Keratinocyte (primary cell): ENCODE measurements at regions not wholly inside any gene's neighbourhood (a gene's known extent, or its start where the extent isn't known, plus 50 kb on each side); places are given as distances from the start of the nearest gene placed in this dataset.

Experiments used
- DNase-seq: peaks from one replicate; pipeline ENCODE4 v3.0.0-alpha.2; 2011; ENCODE audit warnings: low read depth, missing footprints, low spot score
- FAIRE-seq: peaks from 2 replicates; lab custom pipeline; 2011; peaks lifted over from hg19 to GRCh38; lab: Jason Lieb, UNC
- H2AFZ ChIP-seq: 2 replicates; pipeline ENCODE4 v1.6.0; 2012; ENCODE audit warnings: low read length, control low read depth, inconsistent platforms; ENCODE audit not compliant: control insufficient read depth
- H3K27ac ChIP-seq: 2 replicates; pipeline ENCODE4 v1.5.1; 2011; ENCODE audit warnings: low read length; ENCODE audit not compliant: control insufficient read depth, insufficient read depth
- H3K27me3 ChIP-seq: 3 replicates; pipeline ENCODE4 v1.6.0; 2011; ENCODE audit warnings: low read length; ENCODE audit not compliant: control insufficient read depth, insufficient read depth; ENCODE audit errors: extremely low read depth
- H3K36me3 ChIP-seq, 2 experiments: 2 replicates in 1 of 2; 3 replicates in 1 of 2; pipeline ENCODE4 v1.5.1; 2011; ENCODE audit warnings: low read length in 2 of 2, mild to moderate bottlenecking in 1 of 2; ENCODE audit not compliant: control insufficient read depth in 2 of 2, insufficient read depth in 2 of 2; ENCODE audit errors: extremely low read depth in 1 of 2
- H3K4me1 ChIP-seq: 3 replicates; pipeline ENCODE4 v1.5.1; 2011; ENCODE audit warnings: low read length; ENCODE audit not compliant: control insufficient read depth, insufficient read depth; ENCODE audit errors: extremely low read depth
- H3K4me2 ChIP-seq: 3 replicates; pipeline ENCODE4 v1.6.0; 2011; ENCODE audit warnings: low read depth, low read length; ENCODE audit not compliant: control insufficient read depth, insufficient read depth; ENCODE audit errors: extremely low read depth
- H3K4me3 ChIP-seq, 3 experiments: fragments of 200-600 bp in 1 of 3; sonication (generic) in 1 of 3; 2 replicates in 2 of 3; 3 replicates in 1 of 3; pipeline ENCODE4 v1.5.1; 2011 to 2016; ENCODE audit warnings: low read length in 3 of 3, mild to moderate bottlenecking in 3 of 3, control low read depth in 2 of 3, inconsistent platforms in 1 of 3, low read depth in 1 of 3, mixed read lengths in 1 of 3, mixed run types in 1 of 3, moderate library complexity in 1 of 3; ENCODE audit not compliant: control insufficient read depth in 2 of 3, insufficient read depth in 2 of 3; ENCODE audit errors: extremely low read depth in 1 of 3
- H3K79me2 ChIP-seq: 2 replicates; pipeline ENCODE4 v1.6.0; 2012; ENCODE audit warnings: low read length; ENCODE audit not compliant: control insufficient read depth, insufficient read depth
- H3K9ac ChIP-seq: 3 replicates; pipeline ENCODE4 v1.6.0; 2011; ENCODE audit warnings: low read length; ENCODE audit not compliant: control insufficient read depth, insufficient read depth; ENCODE audit errors: extremely low read depth
- H3K9me1 ChIP-seq: 3 replicates; pipeline ENCODE4 v1.6.0; 2011; ENCODE audit warnings: low read length; ENCODE audit not compliant: control insufficient read depth, insufficient read depth; ENCODE audit errors: extremely low read depth
- H3K9me3 ChIP-seq: 2 replicates; pipeline ENCODE4 v1.5.1; 2012; ENCODE audit warnings: low read depth, low read length; ENCODE audit not compliant: control insufficient read depth
- H4K20me1 ChIP-seq: 3 replicates; pipeline ENCODE4 v1.6.0; 2011; ENCODE audit warnings: low read length; ENCODE audit not compliant: control insufficient read depth, insufficient read depth; ENCODE audit errors: extremely low read depth
- CTCF ChIP-seq, 3 experiments: IDR thresholded peaks in 1 of 3; conservative IDR thresholded peaks in 1 of 3; optimal IDR thresholded peaks in 1 of 3; 2 replicates in 2 of 3; 3 replicates in 1 of 3; pipeline versions ENCODE3 to v1.5.1; 2011; ENCODE audit warnings: low read length in 3 of 3, mild to moderate bottlenecking in 3 of 3, moderate library complexity in 2 of 3, control low read depth in 1 of 3, inconsistent platforms in 1 of 3; ENCODE audit not compliant: insufficient read depth in 2 of 3; ENCODE audit errors: extremely low read depth in 1 of 3
- EZH2 ChIP-seq: IDR thresholded peaks from one replicate; pipeline ENCODE4 v1.6.1; 2012; ENCODE audit warnings: inconsistent platforms, mild to moderate bottlenecking, low read length, moderate library complexity
- dilution Hi-C: fragments of 300-500 bp; cut with MboI; formaldehyde crosslinking; loops from one replicate; pipeline ENCODE4 v1.7.0; 2020; ENCODE audit warnings: low sequenced_read_pairs; ENCODE audit not compliant: extremely low pct_ligation_motif_present

DNA sequence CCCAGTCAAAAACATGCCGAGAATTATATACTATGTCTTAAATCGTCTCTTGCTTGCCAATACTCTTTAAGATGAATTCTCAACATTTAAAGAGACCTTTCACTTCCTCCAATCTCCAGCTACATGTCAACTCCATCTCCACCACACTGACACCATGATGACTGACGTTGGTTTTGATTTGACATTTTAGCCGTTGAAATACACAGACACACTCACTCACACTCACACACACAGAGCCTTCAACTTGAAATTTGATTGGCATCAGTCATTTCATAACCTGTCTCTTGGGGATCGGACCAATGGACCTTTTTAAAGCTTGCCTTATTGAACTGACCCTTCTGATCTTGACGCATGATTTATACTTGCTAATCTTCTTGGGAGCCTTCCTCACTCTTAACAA is 230.8 kb upstream of the PIK3C3 start:
- H3K27ac ChIP-seq = no peak overlapping the region
- DNase-seq (no peak), FAIRE-seq (no peak)
- H2AFZ ChIP-seq = no peak overlapping the region
- H3K4me2 ChIP-seq = no peak overlapping the region
- H3K4me3 ChIP-seq = no peak overlapping the region
- no peak for TF ChIP-seq CTCF (optimal IDR thresholded peaks at IDR 0.05 in 1 of 3, IDR thresholded peaks at IDR 0.05 in 1 of 3, conservative IDR thresholded peaks at IDR 0.05 in 1 of 3; ENCODE audit: extremely low read depth in 1 of 3, insufficient read depth in 2 of 3, low read length in 3 of 3)
- TF ChIP-seq EZH2 = no peak
- no peaks in the 10 kb centered on the region for H3K9me1 ChIP-seq
- H3K79me2 ChIP-seq = no peaks in the 10 kb centered on the region
- no peaks in the 10 kb centered on the region for H3K9me3 ChIP-seq
- dilution Hi-C loops = no loop called here
- no peaks in the 10 kb centered on the region for H3K27me3 ChIP-seq
- H4K20me1 ChIP-seq = no peaks in the 10 kb centered on the region
- H3K36me3 ChIP-seq = no peaks in the 10 kb centered on the region
- no peaks in the 10 kb centered on the region for H3K4me1 ChIP-seq
- no peak overlapping the region for H3K9ac ChIP-seq

- Histone ChIP-seq H3K4me2 (no peak overlapping the region), H3K36me3 (no peaks in the 10 kb centered on the region), H3K79me2 (no peaks in the 10 kb centered on the region), H2AFZ (no peak overlapping the region), H3K4me1 (no peaks in the 10 kb centered on the region), H3K9me3 (no peaks in the 10 kb centered on the region), H3K9me1 (no peaks in the 10 kb centered on the region), H3K27me3 (no peaks in the 10 kb centered on the region), H3K27ac (no peak overlapping the region), H3K9ac (no peak overlapping the region), H4K20me1 (no peaks in the 10 kb centered on the region), H3K4me3 (no peak overlapping the region)
- dilution Hi-C loops = no loop called here
- DNase-seq (no peak), FAIRE-seq (no peak)
- TF ChIP-seq CTCF (optimal IDR thresholded peaks at IDR 0.05 in 1 of 3, IDR thresholded peaks at IDR 0.05 in 1 of 3, conservative IDR thresholded peaks at IDR 0.05 in 1 of 3; ENCODE audit: extremely low read depth in 1 of 3, insufficient read depth in 2 of 3, low read length in 3 of 3) (no peak), EZH2 (no peak)
Measured at GRCh38 chr18:41721103-41721790, 233.8 kb upstream of the PIK3C3 start.
